Lower leg skin (tissue), 4 donors: ENCODE measurements at regions not wholly inside any gene's neighbourhood (a gene's known extent, or its start where the extent isn't known, plus 50 kb on each side); places are given as distances from the start of the nearest gene placed in this dataset.

Experiments used
- DNase-seq, 2 donors: peaks; one replicate each; pipeline ENCODE4 v3.0.0-alpha.2; 2019; ENCODE audit warnings: low spot score in 2 of 2
- H3K4me3 ChIP-seq: fragments of 200-600 bp; sonication (generic); 2 replicates; pipeline ENCODE4 v1.5.1; 2017; ENCODE audit warnings: mild to moderate bottlenecking, low read depth; ENCODE audit not compliant: poor library complexity, severe bottlenecking
- CTCF ChIP-seq, 3 donors: fragments of 450-650 bp; IDR thresholded peaks; one replicate each; pipeline ENCODE4 v1.5.1; 2016; ENCODE audit warnings: antibody characterized with exemption in 3 of 3, mild to moderate bottlenecking in 3 of 3, moderate library complexity in 2 of 3
- POLR2A ChIP-seq, 2 donors: fragments of 450-650 bp; IDR thresholded peaks; one replicate each; pipeline ENCODE4 v1.6.1; 2016 to 2017; ENCODE audit warnings: antibody characterized with exemption in 2 of 2, mild to moderate bottlenecking in 1 of 2, moderate library complexity in 1 of 2
- WGBS, 2 donors: methylation state at CpG; one replicate each; pipeline ENCODE4 v1.1.5; 2018; 5-methylcytosine and 5-hydroxymethylcytosine counted together
- intact Hi-C: fragments of 100-400 bp; cut with DNase I; formaldehyde crosslinking; loops from one replicate; pipeline ENCODE4 v1.15.0; 2023; ENCODE audit warnings: low total_unique reads

GRCh38 chr20:39602649-39603048, 640.5 kb downstream of the DHX35 start:
- intact Hi-C loops, result no loop called here
- no peak overlapping the region for H3K4me3 ChIP-seq
- 41 to 47% methylated on average over 2 of the region's 2 CpGs for WGBS, 2 donors
- TF ChIP-seq CTCF (IDR thresholded peaks at IDR 0.05) (no peak), POLR2A (IDR thresholded peaks at IDR 0.05) (no peak)
- DNase-seq, result no peak

DNA sequence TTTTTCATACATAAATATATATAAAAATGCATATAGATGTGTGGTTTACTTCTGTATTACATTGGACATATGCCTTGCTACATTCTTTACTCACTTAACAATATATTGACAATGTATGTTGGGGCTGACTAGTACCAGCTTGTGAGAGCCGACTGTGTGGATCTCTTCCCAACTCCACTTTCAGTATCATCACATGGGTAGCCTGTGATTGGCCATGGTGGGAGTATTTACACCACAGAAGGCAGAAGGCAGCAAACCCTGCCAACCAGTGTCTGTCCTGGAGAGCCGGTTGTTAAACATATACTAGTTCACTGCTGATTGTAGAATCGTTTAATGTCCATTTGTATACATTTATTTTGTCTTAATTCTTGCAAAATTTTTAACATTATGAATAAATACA, 638.7 kb downstream of the DHX35 start:
- TF ChIP-seq CTCF (IDR thresholded peaks at IDR 0.05) (no peak), POLR2A (IDR thresholded peaks at IDR 0.05) (no peak)
- no peak overlapping the region for H3K4me3 ChIP-seq
- 86 to 93% methylated on average over 3 of the region's 3 CpGs for WGBS, 2 donors
- intact Hi-C loops, result no loop called here
- no peak for DNase-seq

DNA sequence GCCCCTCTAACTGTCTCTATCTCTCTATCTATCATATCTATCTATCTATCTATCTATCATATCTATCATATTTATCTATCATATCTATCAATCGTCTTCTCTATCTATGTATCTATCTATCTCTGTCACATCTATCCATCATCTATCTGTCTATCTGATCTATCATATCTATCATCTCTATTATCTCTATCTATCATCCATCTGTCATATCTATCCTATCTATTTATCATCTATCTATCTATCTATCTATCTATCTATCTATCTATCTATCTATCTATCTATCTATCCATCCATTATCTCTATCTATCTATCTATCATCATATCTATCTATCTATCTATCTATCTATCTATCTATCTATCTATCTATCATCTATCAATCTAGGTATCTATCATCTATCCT, 638.0 kb downstream of the DHX35 start:
- WGBS, 2 donors, result 76 to 84% methylated on average over 1 of the region's 1 CpG
- H3K4me3 ChIP-seq, result no peak overlapping the region
- DNase-seq, result no peak
- intact Hi-C loops, result no loop called here
- TF ChIP-seq POLR2A (IDR thresholded peaks at IDR 0.05) (no peak), CTCF (IDR thresholded peaks at IDR 0.05) (no peak)

DNA sequence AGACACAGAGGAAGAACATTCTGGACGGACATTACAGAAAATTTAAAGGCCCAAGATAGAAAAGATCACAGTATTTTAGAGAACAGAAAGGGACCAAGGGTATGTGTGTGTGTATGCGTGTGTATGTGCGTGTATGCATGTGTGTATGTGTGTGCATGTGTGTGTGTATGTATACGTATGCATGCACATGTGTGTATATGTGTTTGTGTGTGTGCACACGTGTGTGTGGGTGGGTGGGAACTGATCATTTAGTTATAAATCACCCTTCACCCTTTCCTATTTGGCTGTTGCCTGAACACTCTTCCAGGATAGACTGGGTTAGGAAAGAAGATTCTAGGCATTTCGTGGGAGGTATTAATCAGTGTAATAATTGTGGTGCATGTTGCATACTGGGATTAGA, 634.4 kb downstream of the DHX35 start:
- TF ChIP-seq CTCF (IDR thresholded peaks at IDR 0.05) (no peak), POLR2A (IDR thresholded peaks at IDR 0.05) (no peak)
- intact Hi-C loops, result no loop called here
- H3K4me3 ChIP-seq, result no peak overlapping the region
- WGBS, 2 donors, result 86 to 93% methylated on average over 5 to 6 of the region's 6 CpGs
- no peak for DNase-seq

- TF ChIP-seq POLR2A (IDR thresholded peaks at IDR 0.05) (no peak), CTCF (IDR thresholded peaks at IDR 0.05) (no peak)
- no peak overlapping the region for H3K4me3 ChIP-seq
- WGBS, 2 donors, result 27 to 32% methylated on average over 7 of the region's 7 CpGs
- DNase-seq, result no peak
- intact Hi-C loops, result no loop called here
Observed at GRCh38 chr20:39592371-39592770, 630.2 kb downstream of the DHX35 start.

DNA sequence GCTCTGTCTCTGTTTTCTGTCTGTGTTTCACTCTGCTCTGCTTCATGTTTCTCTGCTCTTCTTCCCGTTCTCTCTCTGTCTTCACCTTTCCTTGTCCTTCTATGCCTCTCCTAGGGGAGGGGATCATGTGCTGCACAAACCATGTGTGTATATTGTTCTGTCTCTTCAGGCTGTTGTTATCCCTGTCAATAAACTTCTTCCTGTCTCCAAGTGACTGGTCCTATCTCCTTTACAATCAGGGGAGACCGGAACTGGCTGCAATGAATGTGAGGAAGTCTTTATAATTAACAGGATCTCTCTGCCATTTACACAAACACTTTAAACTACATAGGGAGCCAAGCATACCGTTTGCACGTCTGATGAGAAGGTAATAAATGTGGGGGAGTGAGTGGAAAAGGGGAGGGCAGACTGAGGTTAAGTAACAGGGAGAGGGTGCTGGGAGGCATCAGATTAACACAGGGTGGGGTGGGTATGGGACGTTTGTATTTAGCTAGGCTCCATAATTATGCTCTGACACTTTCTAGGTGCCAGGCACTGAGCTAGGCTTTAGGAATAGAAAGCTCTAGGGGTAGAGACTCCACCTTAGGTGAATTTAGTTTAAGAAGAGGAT, 626.1 kb downstream of the DHX35 start:
- intact Hi-C loops, result no loop called here
- no peak for DNase-seq
- H3K4me3 ChIP-seq, result no peak overlapping the region
- 27 to 31% methylated on average over 5 of the region's 5 CpGs for WGBS, 2 donors
- TF ChIP-seq POLR2A (IDR thresholded peaks at IDR 0.05) (no peak), CTCF (IDR thresholded peaks at IDR 0.05) (no peak)
